Smooth muscle cell (in vitro differentiated cells): ENCODE measurements at regions not wholly inside any gene's neighbourhood (a gene's known extent, or its start where the extent isn't known, plus 50 kb on each side); places are given as distances from the start of the nearest gene placed in this dataset.

ENCODE experiments used
- DNase-seq: peaks from one replicate; lab custom pipeline; 2025; ENCODE audit not compliant: unreplicated experiment; lab: John Stamatoyannopoulos, UW
- H2AFZ ChIP-seq: fragments of 200-600 bp; sonication (generic); 2 replicates; pipeline ENCODE4 v1.6.0; 2016; ENCODE audit warnings: antibody characterized with exemption, low read depth, mild to moderate bottlenecking
- H3F3A ChIP-seq: fragments of 200-600 bp; sonication (generic); 2 replicates; pipeline ENCODE4 v1.6.0; 2017; ENCODE audit warnings: antibody characterized with exemption, low read depth
- H3K27ac ChIP-seq: fragments of 200-600 bp; sonication (generic); 2 replicates; pipeline ENCODE4 v1.5.1; 2016; ENCODE audit warnings: low read depth, mild to moderate bottlenecking
- H3K27me3 ChIP-seq: fragments of 200-600 bp; sonication (generic); 2 replicates; pipeline ENCODE4 v1.6.1; 2016; ENCODE audit warnings: low read depth, mild to moderate bottlenecking
- H3K36me3 ChIP-seq: fragments of 200-600 bp; sonication (generic); 2 replicates; pipeline ENCODE4 v1.5.1; 2016; ENCODE audit warnings: low read depth
- H3K4me1 ChIP-seq: fragments of 200-600 bp; sonication (generic); 2 replicates; pipeline ENCODE4 v1.5.1; 2016; ENCODE audit warnings: low read depth
- H3K4me2 ChIP-seq: fragments of 200-600 bp; sonication (generic); 2 replicates; pipeline ENCODE4 v1.6.0; 2016; ENCODE audit warnings: mild to moderate bottlenecking
- H3K4me3 ChIP-seq: fragments of 200-600 bp; sonication (generic); 2 replicates; pipeline ENCODE4 v1.5.1; 2016; ENCODE audit warnings: mild to moderate bottlenecking
- H3K79me2 ChIP-seq: fragments of 200-600 bp; sonication (generic); 2 replicates; pipeline ENCODE4 v1.6.0; 2016; ENCODE audit warnings: low read depth, mild to moderate bottlenecking
- H3K9ac ChIP-seq: fragments of 200-600 bp; sonication (generic); 2 replicates; pipeline ENCODE4 v1.6.0; 2016; ENCODE audit warnings: low read depth
- H3K9me3 ChIP-seq: fragments of 200-600 bp; sonication (generic); replicated peaks from 2 replicates; pipeline ENCODE4 v1.5.1; 2016; ENCODE audit warnings: low read depth
- H4K20me1 ChIP-seq: fragments of 200-600 bp; sonication (generic); 2 replicates; pipeline ENCODE4 v1.6.0; 2016; ENCODE audit warnings: low read depth
- WGBS: methylation state at CpG from one replicate; pipeline ENCODE4 v1.1.7; 2016; ENCODE audit warnings: low lambda C conversion rate; 5-methylcytosine and 5-hydroxymethylcytosine counted together
- TF ChIP-seq, protein P1 (sequence below): fragments of 200-600 bp; sonication (generic); IDR thresholded peaks from 2 replicates; pipeline ENCODE4 v1.5.1; 2017; ENCODE audit warnings: borderline replicate concordance, mild to moderate bottlenecking, antibody characterized with exemption; ENCODE audit not compliant: insufficient read depth, poor library complexity, severe bottlenecking

DNA sequence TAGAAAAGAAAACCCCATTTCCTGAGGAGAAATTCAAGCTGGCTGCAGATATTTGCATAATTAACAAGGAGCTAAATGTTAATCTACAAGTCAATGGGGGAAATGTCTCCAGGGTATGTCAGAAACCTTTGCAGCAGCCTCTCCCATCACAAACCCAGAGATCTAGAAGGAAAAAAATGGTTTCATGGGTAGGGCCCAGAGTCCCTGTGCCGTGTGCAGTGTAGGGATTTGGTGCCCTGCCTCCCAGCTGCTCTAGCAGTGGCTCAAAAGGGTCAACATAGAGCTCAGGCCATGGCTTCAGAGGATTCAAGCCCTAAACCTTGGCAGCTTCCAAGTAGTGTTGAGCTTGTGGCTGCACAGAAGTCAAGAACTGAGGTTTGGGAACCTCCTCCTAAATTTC, 290.2 kb upstream of the TMEFF2 start:
- Histone ChIP-seq H3K4me1 (no peaks in the 10 kb centered on the region), H3K4me2 (no peak overlapping the region), H3K27me3 (no peaks in the 10 kb centered on the region), H3K9ac (no peak overlapping the region), H3K36me3 (no peaks in the 10 kb centered on the region), H3K79me2 (no peaks in the 10 kb centered on the region), H3K9me3 (no peaks in the 10 kb centered on the region), H3K4me3 (no peak overlapping the region), H3F3A (no peaks in the 10 kb centered on the region), H2AFZ (no peak overlapping the region), H3K27ac (no peak overlapping the region), H4K20me1 (no peaks in the 10 kb centered on the region)
- TF ChIP-seq, protein P1, sequence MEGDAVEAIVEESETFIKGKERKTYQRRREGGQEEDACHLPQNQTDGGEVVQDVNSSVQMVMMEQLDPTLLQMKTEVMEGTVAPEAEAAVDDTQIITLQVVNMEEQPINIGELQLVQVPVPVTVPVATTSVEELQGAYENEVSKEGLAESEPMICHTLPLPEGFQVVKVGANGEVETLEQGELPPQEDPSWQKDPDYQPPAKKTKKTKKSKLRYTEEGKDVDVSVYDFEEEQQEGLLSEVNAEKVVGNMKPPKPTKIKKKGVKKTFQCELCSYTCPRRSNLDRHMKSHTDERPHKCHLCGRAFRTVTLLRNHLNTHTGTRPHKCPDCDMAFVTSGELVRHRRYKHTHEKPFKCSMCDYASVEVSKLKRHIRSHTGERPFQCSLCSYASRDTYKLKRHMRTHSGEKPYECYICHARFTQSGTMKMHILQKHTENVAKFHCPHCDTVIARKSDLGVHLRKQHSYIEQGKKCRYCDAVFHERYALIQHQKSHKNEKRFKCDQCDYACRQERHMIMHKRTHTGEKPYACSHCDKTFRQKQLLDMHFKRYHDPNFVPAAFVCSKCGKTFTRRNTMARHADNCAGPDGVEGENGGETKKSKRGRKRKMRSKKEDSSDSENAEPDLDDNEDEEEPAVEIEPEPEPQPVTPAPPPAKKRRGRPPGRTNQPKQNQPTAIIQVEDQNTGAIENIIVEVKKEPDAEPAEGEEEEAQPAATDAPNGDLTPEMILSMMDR = no peak
- no peak for DNase-seq
- WGBS = 89% methylated on average over 1 of the region's 1 CpG

DNA sequence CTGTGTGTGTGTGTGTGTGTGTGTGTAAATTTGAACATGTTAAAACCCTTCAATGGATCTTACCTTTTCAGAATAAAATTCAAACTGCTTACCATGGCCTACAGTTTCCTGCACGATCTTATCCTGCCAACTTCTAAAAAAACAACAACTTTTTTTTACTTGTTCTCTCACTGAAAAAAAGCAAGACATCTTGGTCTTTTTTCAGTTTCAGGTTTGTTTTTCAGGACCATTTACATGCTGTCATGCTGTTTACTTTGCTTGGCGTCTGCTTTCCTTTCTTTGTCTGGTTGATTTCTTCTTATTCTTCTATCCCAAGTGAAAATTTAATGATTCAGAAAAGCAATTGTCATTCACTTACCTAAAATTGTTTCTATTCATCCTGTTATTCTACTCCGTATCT, 286.3 kb upstream of the TMEFF2 start:
- Histone ChIP-seq H3K4me3 (no peak overlapping the region), H3K79me2 (no peaks in the 10 kb centered on the region), H3K4me2 (no peak overlapping the region), H3K4me1 (no peaks in the 10 kb centered on the region), H3K9me3 (no peaks in the 10 kb centered on the region), H3K27me3 (no peaks in the 10 kb centered on the region), H3F3A (no peaks in the 10 kb centered on the region), H3K9ac (no peak overlapping the region), H2AFZ (no peak overlapping the region), H3K36me3 (no peaks in the 10 kb centered on the region), H3K27ac (no peak overlapping the region), H4K20me1 (no peaks in the 10 kb centered on the region)
- WGBS = 90% methylated on average over 3 of the region's 3 CpGs
- TF ChIP-seq, protein P1 = no peak
- DNase-seq = no peak

DNA sequence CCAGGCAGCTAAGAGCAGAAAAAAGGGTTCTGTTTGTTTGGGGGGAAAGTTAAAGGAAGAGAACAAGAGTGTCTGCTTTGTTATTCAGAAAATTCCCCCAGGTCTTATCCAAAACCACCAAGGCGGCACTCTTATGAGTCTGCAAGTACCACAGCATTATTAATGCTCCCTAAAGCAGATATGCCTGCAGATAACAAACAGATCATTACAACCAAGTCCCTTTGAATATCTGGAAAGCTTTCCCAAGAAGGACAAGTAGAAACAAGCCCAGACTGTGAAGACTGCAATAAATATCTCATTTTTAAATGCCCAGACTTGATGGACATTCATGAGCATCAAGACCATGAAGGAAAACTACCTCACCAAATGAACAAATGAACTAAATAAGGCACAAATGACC, 278.6 kb upstream of the TMEFF2 start:
- TF ChIP-seq, protein P1 = no peak
- H4K20me1 ChIP-seq = no peaks in the 10 kb centered on the region
- no peaks in the 10 kb centered on the region for H3K79me2 ChIP-seq
- no peak overlapping the region for H3K9ac ChIP-seq
- no peaks in the 10 kb centered on the region for H3K27me3 ChIP-seq
- no peak overlapping the region for H3K4me2 ChIP-seq
- H3K27ac ChIP-seq = no peak overlapping the region
- H3K4me1 ChIP-seq = no peaks in the 10 kb centered on the region
- DNase-seq = no peak
- WGBS = 0% methylated on average over 1 of the region's 1 CpG
- H3F3A ChIP-seq = no peaks in the 10 kb centered on the region
- no peak overlapping the region for H2AFZ ChIP-seq
- no peaks in the 10 kb centered on the region for H3K36me3 ChIP-seq
- H3K9me3 ChIP-seq = no peaks in the 10 kb centered on the region
- H3K4me3 ChIP-seq = no peak overlapping the region

DNA sequence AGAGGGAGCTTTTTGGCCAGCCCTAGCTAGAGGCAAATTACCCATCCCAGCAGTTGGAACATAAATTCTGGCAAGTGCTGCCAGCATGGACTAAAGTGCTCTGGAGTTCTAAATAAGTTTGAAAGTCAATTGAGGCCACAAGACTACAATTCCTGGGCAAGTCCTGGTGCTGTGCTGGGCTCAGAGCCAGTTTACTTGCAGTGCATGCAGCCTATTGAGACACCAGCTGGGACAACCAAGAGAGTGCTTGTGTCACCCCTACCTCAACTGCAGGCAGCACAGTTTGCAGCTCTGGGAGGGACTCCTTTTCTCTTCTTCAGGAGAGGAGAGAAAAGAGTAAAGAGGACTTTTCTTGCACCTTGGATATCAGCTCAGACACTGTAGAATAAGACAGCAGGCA, 277.2 kb upstream of the TMEFF2 start:
- H3K79me2 ChIP-seq = no peaks in the 10 kb centered on the region
- H3K27ac ChIP-seq = no peak overlapping the region
- H3F3A ChIP-seq = no peaks in the 10 kb centered on the region
- H3K9ac ChIP-seq = no peak overlapping the region
- TF ChIP-seq, protein P1 = no peak
- H3K4me3 ChIP-seq = no peak overlapping the region
- H3K9me3 ChIP-seq = no peaks in the 10 kb centered on the region
- H3K4me1 ChIP-seq = no peaks in the 10 kb centered on the region
- H2AFZ ChIP-seq = no peak overlapping the region
- no peak for DNase-seq
- H3K4me2 ChIP-seq = no peak overlapping the region
- no peaks in the 10 kb centered on the region for H4K20me1 ChIP-seq
- no peaks in the 10 kb centered on the region for H3K27me3 ChIP-seq
- H3K36me3 ChIP-seq = no peaks in the 10 kb centered on the region
